Colonic mucosa (tissue), 4 donors: ENCODE measurements at regions not wholly inside any gene's neighbourhood (a gene's known extent, or its start where the extent isn't known, plus 50 kb on each side); places are given as distances from the start of the nearest gene placed in this dataset.

Experiments
- DNase-seq: peaks from one replicate; pipeline ENCODE4 v3.0.0-alpha.2; 2020
- H3K27ac ChIP-seq: fragments of 200-600 bp; one replicate; pipeline ENCODE4 v1.8.0; 2021
- H3K27me3 ChIP-seq: fragments of 200-600 bp; one replicate; pipeline ENCODE4 v1.8.0; 2021
- H3K36me3 ChIP-seq: fragments of 200-600 bp; one replicate; pipeline ENCODE4 v1.8.0; 2021
- H3K4me1 ChIP-seq: fragments of 200-600 bp; one replicate; pipeline ENCODE4 v1.8.0; 2021; ENCODE audit warnings: mild to moderate bottlenecking
- H3K4me3 ChIP-seq: fragments of 200-600 bp; one replicate; pipeline ENCODE4 v1.8.0; 2021
- H3K9ac ChIP-seq, 2 donors: one replicate each; pipeline ENCODE4 v1.7.0; 2013; ENCODE audit warnings: control low read depth in 2 of 2, low read depth in 2 of 2, low read length in 2 of 2
- H3K9me3 ChIP-seq: fragments of 200-600 bp; one replicate; pipeline ENCODE4 v1.8.0; 2021
- CTCF ChIP-seq: fragments of 200-600 bp; IDR thresholded peaks from one replicate; pipeline ENCODE4 v1.8.0; 2022; ENCODE audit warnings: antibody characterized with exemption, mild to moderate bottlenecking
- intact Hi-C: fragments of 100-400 bp; cut with DNase I; formaldehyde crosslinking; loops from one replicate; pipeline ENCODE4 v1.14.1; 2022
- donor health status: healthy.
- donor health status: DM: no; HTN: no; CAD: no.
- donor health status: DM: no; HTN: no; CAD: no.

GRCh38 chr3:132231633-132232032, 85.6 kb upstream of the ACP3 start:
- TF ChIP-seq CTCF, result no peak
- Histone ChIP-seq H3K27me3 (no peaks in the 10 kb centered on the region), H3K9me3 (no peaks in the 10 kb centered on the region), H3K9ac (no peak overlapping the region), H3K4me1 (no peaks in the 10 kb centered on the region), H3K36me3 (no peaks in the 10 kb centered on the region), H3K27ac (no peak overlapping the region), H3K4me3 (no peak overlapping the region)
- DNase-seq, result no peak
- intact Hi-C loops, result no loop called here

GRCh38 chr3:132232231-132232792, 84.9 kb upstream of the ACP3 start:
- Histone ChIP-seq H3K4me3 (no peak overlapping the region), H3K9me3 (no peaks in the 10 kb centered on the region), H3K36me3 (no peaks in the 10 kb centered on the region), H3K27me3 (no peaks in the 10 kb centered on the region), H3K9ac (no peak overlapping the region), H3K4me1 (no peaks in the 10 kb centered on the region), H3K27ac (no peak overlapping the region)
- no peak for DNase-seq
- TF ChIP-seq CTCF, result no peak
- intact Hi-C loops, result no loop called here

- H3K4me3 ChIP-seq, result no peak overlapping the region
- DNase-seq, result no peak
- no peaks in the 10 kb centered on the region for H3K9me3 ChIP-seq
- H3K36me3 ChIP-seq, result no peaks in the 10 kb centered on the region
- H3K9ac ChIP-seq, result no peak overlapping the region
- no peak overlapping the region for H3K27ac ChIP-seq
- intact Hi-C loops, result no loop called here
- no peaks in the 10 kb centered on the region for H3K27me3 ChIP-seq
- no peaks in the 10 kb centered on the region for H3K4me1 ChIP-seq
- TF ChIP-seq CTCF, result no peak
Observed at GRCh38 chr3:132236701-132237651, 80.2 kb upstream of the ACP3 start.

- no peak for DNase-seq
- H3K27me3 ChIP-seq, result no peaks in the 10 kb centered on the region
- no peak overlapping the region for H3K27ac ChIP-seq
- H3K4me1 ChIP-seq, result no peaks in the 10 kb centered on the region
- intact Hi-C loops, result no loop called here
- no peaks in the 10 kb centered on the region for H3K9me3 ChIP-seq
- H3K9ac ChIP-seq, result no peak overlapping the region
- no peaks in the 10 kb centered on the region for H3K36me3 ChIP-seq
- no peak overlapping the region for H3K4me3 ChIP-seq
- no peak for TF ChIP-seq CTCF
Observed at GRCh38 chr3:132237652-132238032, 79.6 kb upstream of the ACP3 start.

GRCh38 chr3:132239587-132239986, 77.6 kb upstream of the ACP3 start:
- no peaks in the 10 kb centered on the region for H3K36me3 ChIP-seq
- no peak for DNase-seq
- no peak overlapping the region for H3K27ac ChIP-seq
- no peaks in the 10 kb centered on the region for H3K4me1 ChIP-seq
- H3K9ac ChIP-seq, result no peak overlapping the region
- H3K27me3 ChIP-seq, result no peaks in the 10 kb centered on the region
- no peak for TF ChIP-seq CTCF
- H3K4me3 ChIP-seq, result no peak overlapping the region
- intact Hi-C loops, result no loop called here
- H3K9me3 ChIP-seq, result no peaks in the 10 kb centered on the region
